GM12873 (cell line): ENCODE measurements at regions not wholly inside any gene's neighbourhood (a gene's known extent, or its start where the extent isn't known, plus 50 kb on each side); places are given as distances from the start of the nearest gene placed in this dataset.
A peak's percentile ranks its signal among the peaks of the same experiment; 100 is the strongest.

Source experiments
- CTCF ChIP-seq: IDR thresholded peaks from 2 replicates; pipeline ENCODE4 v1.5.1; 2012; ENCODE audit warnings: low read depth, mild to moderate bottlenecking, moderate library complexity, low read length, control low read depth; ENCODE audit not compliant: insufficient read depth; ENCODE audit errors: missing control alignments

GRCh38 chrX:54615109-54615508 lies 85.1 kb downstream of the GNL3L start:
- no peak for TF ChIP-seq CTCF

- no peak for TF ChIP-seq CTCF
These were observed 103.6 kb downstream of the GNL3L start for GRCh38 chrX:54633641-54634040.

- no peak for TF ChIP-seq CTCF
These were observed 109.0 kb downstream of the GNL3L start for GRCh38 chrX:54639018-54639345.

GRCh38 chrX:54639346-54640102 lies 109.5 kb downstream of the GNL3L start:
- peak; percentile 63 for TF ChIP-seq CTCF

- no peak for TF ChIP-seq CTCF
These were observed 110.2 kb downstream of the GNL3L start for GRCh38 chrX:54640103-54640690.

GRCh38 chrX:54640736-54641135 lies 110.7 kb downstream of the GNL3L start:
- TF ChIP-seq CTCF, result no peak

GRCh38 chrX:54641530-54641929 lies 111.5 kb downstream of the GNL3L start:
- no peak for TF ChIP-seq CTCF
